ENCODE measurements at regions not wholly inside any gene's neighbourhood (a gene's known extent, or its start where the extent isn't known, plus 50 kb on each side); places are given as distances from the start of the nearest gene placed in this dataset.

GRCh38 chr3:177599326-177599725 lies 402.0 kb upstream of the TBL1XR1 start:
- no peak for DNase-seq (ENCODE audit: low read depth in 2 of 2)

- no peak for DNase-seq (ENCODE audit: low read depth in 2 of 2)
These were observed 402.6 kb upstream of the TBL1XR1 start for GRCh38 chr3:177599837-177600236.

- DNase-seq (ENCODE audit: low read depth in 2 of 2), result no peak
These were observed 403.1 kb upstream of the TBL1XR1 start for GRCh38 chr3:177600411-177600810.

GRCh38 chr3:177601152-177601551 lies 403.9 kb upstream of the TBL1XR1 start:
- no peak for DNase-seq (ENCODE audit: low read depth in 2 of 2)

GRCh38 chr3:177602601-177603147 lies 405.4 kb upstream of the TBL1XR1 start:
- no peak for DNase-seq (ENCODE audit: low read depth in 2 of 2)

GRCh38 chr3:177603148-177603603 lies 405.9 kb upstream of the TBL1XR1 start:
- no peak for DNase-seq (ENCODE audit: low read depth in 2 of 2)

- no peak for DNase-seq (ENCODE audit: low read depth in 2 of 2)
These were observed 406.9 kb upstream of the TBL1XR1 start for GRCh38 chr3:177604181-177604580.

- DNase-seq (ENCODE audit: low read depth in 2 of 2), result no peak
These were observed 409.6 kb upstream of the TBL1XR1 start for GRCh38 chr3:177606891-177607290.

GRCh38 chr3:177607589-177607988 lies 410.3 kb upstream of the TBL1XR1 start:
- DNase-seq (ENCODE audit: low read depth in 2 of 2), result no peak

- DNase-seq (ENCODE audit: low read depth in 2 of 2), result no peak
These were observed 411.2 kb upstream of the TBL1XR1 start for GRCh38 chr3:177608443-177608842.

GRCh38 chr3:177609613-177610012 lies 412.3 kb upstream of the TBL1XR1 start:
- no peak for DNase-seq (ENCODE audit: low read depth in 2 of 2)

GRCh38 chr3:177610262-177610661 lies 413.0 kb upstream of the TBL1XR1 start:
- no peak for DNase-seq (ENCODE audit: low read depth in 2 of 2)

- DNase-seq (ENCODE audit: low read depth in 2 of 2), result no peak
These were observed 413.7 kb upstream of the TBL1XR1 start for GRCh38 chr3:177610686-177611633.

GRCh38 chr3:177611752-177612334 lies 414.6 kb upstream of the TBL1XR1 start:
- DNase-seq (ENCODE audit: low read depth in 2 of 2), result no peak

GRCh38 chr3:177613901-177614300 lies 416.6 kb upstream of the TBL1XR1 start:
- DNase-seq (ENCODE audit: low read depth in 2 of 2), result no peak

- DNase-seq (ENCODE audit: low read depth in 2 of 2), result no peak
These were observed 417.7 kb upstream of the TBL1XR1 start for GRCh38 chr3:177615015-177615414.

- no peak for DNase-seq (ENCODE audit: low read depth in 2 of 2)
These were observed 421.8 kb upstream of the TBL1XR1 start for GRCh38 chr3:177618873-177619733.

GRCh38 chr3:177620073-177620472 lies 422.8 kb upstream of the TBL1XR1 start:
- DNase-seq (ENCODE audit: low read depth in 2 of 2), result no peak

GRCh38 chr3:177622520-177622919 lies 425.2 kb upstream of the TBL1XR1 start:
- DNase-seq (ENCODE audit: low read depth in 2 of 2), result no peak

GRCh38 chr3:177622982-177623617 lies 425.8 kb upstream of the TBL1XR1 start:
- DNase-seq (ENCODE audit: low read depth in 2 of 2), result no peak

Data from stimulated activated CD4-positive, alpha-beta T cell treated with anti-CD3 and anti-CD28 coated beads, Interleukin-1b, Interleukin-23, amount 100 ng/mL, for 1 hour (primary cell).